ENCODE measurements at regions not wholly inside any gene's neighbourhood (a gene's known extent, or its start where the extent isn't known, plus 50 kb on each side); places are given as distances from the start of the nearest gene placed in this dataset.

DNA sequence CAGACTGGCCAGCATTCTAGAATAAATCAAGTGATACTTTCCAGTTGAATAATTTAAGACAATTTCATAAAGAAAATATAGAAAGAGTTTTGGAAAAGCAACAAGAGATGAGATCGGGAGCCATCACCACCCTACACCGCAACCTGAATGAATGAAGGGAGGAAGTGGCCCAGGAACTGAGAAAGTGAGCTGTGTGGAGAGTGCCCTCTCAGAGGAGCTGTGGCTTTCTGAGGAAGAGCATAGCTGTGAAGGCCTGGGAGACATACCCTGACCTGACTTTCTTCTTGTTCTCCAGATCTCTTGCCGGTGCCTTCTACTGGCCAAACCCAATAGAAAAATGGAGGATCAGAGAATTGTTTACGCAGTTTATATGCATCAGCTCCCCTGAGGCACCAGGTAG lies 79.3 kb upstream of the TSPAN8 start:
- intact Hi-C loops (cut with micrococcal nuclease): no loop called here

DNA sequence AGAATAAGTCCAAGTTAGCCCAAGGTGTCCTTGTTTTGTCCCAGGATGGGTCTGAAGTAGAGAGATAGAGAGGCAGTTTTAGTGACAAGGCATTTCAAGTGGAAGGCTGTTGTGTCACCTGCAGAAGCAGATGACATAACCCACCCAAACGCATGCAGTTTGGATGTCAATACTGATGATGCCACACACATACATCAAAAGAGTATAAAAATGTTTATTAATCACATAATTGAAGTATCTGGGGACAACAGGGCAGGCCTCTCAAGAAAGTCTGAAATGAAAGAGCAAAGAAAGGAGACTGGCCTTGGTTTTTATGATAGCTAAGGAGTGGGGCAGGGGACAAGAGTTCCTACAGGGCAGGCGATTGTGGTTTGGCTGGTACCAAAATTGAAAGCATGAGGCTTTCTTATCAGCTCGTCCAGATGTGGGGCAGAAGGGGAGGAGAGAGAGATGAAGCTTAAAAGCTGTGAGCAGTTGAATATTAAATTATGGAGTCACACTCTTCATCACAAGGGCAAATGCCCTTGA lies 78.4 kb upstream of the TSPAN8 start:
- DNase-seq: no peak
- Histone ChIP-seq H3K4me1 (no peaks in the 10 kb centered on the region), H3K36me3 (no peaks in the 10 kb centered on the region), H3K27me3 (ENCODE audit: low read depth) (no peaks in the 10 kb centered on the region), H3K27ac (replicated peaks) (no peak overlapping the region), H3K4me3 (no peak overlapping the region), H3K9me3 (replicated peaks) (peaks cover 3% of the 10 kb centered on the region)
- TF ChIP-seq, protein P1, sequence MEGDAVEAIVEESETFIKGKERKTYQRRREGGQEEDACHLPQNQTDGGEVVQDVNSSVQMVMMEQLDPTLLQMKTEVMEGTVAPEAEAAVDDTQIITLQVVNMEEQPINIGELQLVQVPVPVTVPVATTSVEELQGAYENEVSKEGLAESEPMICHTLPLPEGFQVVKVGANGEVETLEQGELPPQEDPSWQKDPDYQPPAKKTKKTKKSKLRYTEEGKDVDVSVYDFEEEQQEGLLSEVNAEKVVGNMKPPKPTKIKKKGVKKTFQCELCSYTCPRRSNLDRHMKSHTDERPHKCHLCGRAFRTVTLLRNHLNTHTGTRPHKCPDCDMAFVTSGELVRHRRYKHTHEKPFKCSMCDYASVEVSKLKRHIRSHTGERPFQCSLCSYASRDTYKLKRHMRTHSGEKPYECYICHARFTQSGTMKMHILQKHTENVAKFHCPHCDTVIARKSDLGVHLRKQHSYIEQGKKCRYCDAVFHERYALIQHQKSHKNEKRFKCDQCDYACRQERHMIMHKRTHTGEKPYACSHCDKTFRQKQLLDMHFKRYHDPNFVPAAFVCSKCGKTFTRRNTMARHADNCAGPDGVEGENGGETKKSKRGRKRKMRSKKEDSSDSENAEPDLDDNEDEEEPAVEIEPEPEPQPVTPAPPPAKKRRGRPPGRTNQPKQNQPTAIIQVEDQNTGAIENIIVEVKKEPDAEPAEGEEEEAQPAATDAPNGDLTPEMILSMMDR (IDR thresholded peaks at IDR 0.05; ENCODE audit: borderline replicate concordance): no peak
- intact Hi-C loops (cut with micrococcal nuclease): no loop called here

More for the DNA sequence above, 79.3 kb upstream of the TSPAN8 start:
- H3K36me3 ChIP-seq: no peaks in the 10 kb centered on the region
- H3K27ac ChIP-seq (replicated peaks): no peak overlapping the region
- H3K4me3 ChIP-seq: no peak overlapping the region
- no peaks in the 10 kb centered on the region for H3K27me3 ChIP-seq (ENCODE audit: low read depth)
- TF ChIP-seq, protein P1 (IDR thresholded peaks at IDR 0.05; ENCODE audit: borderline replicate concordance): no peak
- peaks cover 10% of the 10 kb centered on the region for H3K9me3 ChIP-seq (replicated peaks)
- H3K4me1 ChIP-seq: no peaks in the 10 kb centered on the region
- no peak for DNase-seq

DNA sequence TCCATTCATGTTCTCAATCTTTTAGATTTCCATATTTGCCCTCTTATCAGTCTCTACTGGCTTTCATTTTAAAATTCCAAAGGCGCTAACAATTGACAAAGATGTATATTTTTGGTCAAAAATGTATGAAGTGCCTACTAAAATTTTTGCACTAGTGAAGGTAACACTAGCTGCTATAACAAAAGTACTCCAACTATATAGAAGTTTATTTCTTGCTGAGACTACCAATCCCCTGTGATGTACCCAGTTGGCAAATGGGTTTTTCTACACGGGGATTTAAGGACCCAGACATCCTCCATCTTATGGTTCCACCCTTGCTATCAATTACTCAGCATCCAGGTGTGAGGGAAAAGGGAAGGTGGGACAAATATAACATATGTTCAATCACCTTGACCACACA lies 75.3 kb upstream of the TSPAN8 start:
- no peak overlapping the region for H3K4me3 ChIP-seq
- H3K36me3 ChIP-seq: no peaks in the 10 kb centered on the region
- no peaks in the 10 kb centered on the region for H3K27me3 ChIP-seq (ENCODE audit: low read depth)
- H3K27ac ChIP-seq (replicated peaks): no peak overlapping the region
- intact Hi-C loops (cut with micrococcal nuclease): no loop called here
- no peaks in the 10 kb centered on the region for H3K9me3 ChIP-seq (replicated peaks)
- no peaks in the 10 kb centered on the region for H3K4me1 ChIP-seq
- TF ChIP-seq, protein P1 (IDR thresholded peaks at IDR 0.05; ENCODE audit: borderline replicate concordance): no peak
- no peak for DNase-seq

DNA sequence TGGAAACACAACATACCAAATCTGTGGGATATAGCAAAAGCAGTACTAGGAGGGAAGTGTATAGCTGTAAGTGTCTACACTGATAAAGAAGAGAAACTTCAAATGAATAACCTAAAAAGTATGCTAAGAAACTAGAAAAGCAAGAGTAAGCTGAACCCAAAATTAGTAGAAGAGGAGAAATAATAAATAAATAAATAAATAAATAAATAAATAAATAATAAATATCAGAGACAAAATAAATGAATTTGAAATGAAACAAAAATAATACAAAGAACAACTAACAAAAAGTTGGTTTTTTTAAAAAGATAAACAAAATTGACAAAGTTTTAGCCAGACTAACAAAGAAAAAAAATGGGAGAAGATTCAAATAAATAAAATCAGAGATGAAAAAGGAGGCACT lies 72.7 kb upstream of the TSPAN8 start:
- TF ChIP-seq, protein P1 (IDR thresholded peaks at IDR 0.05; ENCODE audit: borderline replicate concordance): no peak
- intact Hi-C loops (cut with micrococcal nuclease): no loop called here
- Histone ChIP-seq H3K27me3 (ENCODE audit: low read depth) (no peaks in the 10 kb centered on the region), H3K9me3 (replicated peaks) (no peaks in the 10 kb centered on the region), H3K4me3 (no peak overlapping the region), H3K4me1 (no peaks in the 10 kb centered on the region), H3K36me3 (no peaks in the 10 kb centered on the region), H3K27ac (replicated peaks) (no peak overlapping the region)
- no peak for DNase-seq

DNA sequence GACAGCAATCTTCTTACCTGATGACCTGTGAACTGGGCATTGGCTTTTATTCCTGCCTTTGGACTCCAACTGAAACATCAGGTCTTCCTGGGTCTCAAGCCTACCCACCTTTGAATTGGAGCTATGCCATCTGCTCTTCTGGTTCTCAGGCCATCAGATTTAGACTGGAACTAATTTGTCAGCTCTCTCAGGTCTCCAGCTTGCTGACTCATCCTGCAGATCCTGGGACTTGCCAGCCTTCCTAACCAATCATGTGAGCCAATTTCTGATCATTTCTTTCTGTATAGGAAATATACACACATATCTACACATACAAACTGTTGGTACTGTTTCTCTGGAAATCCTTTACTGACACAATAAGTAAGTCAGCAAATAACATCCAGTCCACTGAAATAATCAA lies 65.3 kb upstream of the TSPAN8 start:
- intact Hi-C loops (cut with micrococcal nuclease): no loop called here
- Histone ChIP-seq H3K4me1 (no peaks in the 10 kb centered on the region), H3K36me3 (no peaks in the 10 kb centered on the region), H3K27me3 (ENCODE audit: low read depth) (no peaks in the 10 kb centered on the region), H3K4me3 (no peak overlapping the region), H3K27ac (replicated peaks) (no peak overlapping the region), H3K9me3 (replicated peaks) (no peaks in the 10 kb centered on the region)
- no peak for DNase-seq
- TF ChIP-seq, protein P1 (IDR thresholded peaks at IDR 0.05; ENCODE audit: borderline replicate concordance): no peak
